Superior temporal gyrus (tissue), 1 donor: ENCODE measurements at regions not wholly inside any gene's neighbourhood (a gene's known extent, or its start where the extent isn't known, plus 50 kb on each side); places are given as distances from the start of the nearest gene placed in this dataset.

Experiments used
- DNase-seq: peaks from one replicate; pipeline ENCODE4 v3.0.0-alpha.2; 2016; ENCODE audit errors: extremely low spot score

GRCh38 chr12:28601570-28602058, 411.4 kb downstream of the CCDC91 start:
- no peak for DNase-seq

DNA sequence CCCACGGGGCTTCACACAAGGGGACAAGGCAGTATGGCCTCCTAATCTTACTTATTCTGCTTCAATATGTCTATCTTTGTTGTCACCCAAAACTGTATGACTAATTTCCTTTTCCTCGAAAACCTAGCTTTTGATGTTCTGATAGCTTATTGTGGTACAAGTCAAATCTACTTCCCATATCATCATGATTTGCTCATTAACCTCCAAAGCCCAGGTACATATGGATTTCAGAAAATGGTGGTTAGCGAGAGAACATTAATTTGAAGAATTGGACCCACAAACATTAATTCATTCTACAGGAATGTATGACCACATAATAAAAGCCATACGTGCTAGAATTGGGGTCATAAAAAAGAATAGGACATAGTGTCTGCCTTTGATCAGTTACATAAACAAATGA, 412.5 kb downstream of the CCDC91 start:
- DNase-seq, result no peak

DNA sequence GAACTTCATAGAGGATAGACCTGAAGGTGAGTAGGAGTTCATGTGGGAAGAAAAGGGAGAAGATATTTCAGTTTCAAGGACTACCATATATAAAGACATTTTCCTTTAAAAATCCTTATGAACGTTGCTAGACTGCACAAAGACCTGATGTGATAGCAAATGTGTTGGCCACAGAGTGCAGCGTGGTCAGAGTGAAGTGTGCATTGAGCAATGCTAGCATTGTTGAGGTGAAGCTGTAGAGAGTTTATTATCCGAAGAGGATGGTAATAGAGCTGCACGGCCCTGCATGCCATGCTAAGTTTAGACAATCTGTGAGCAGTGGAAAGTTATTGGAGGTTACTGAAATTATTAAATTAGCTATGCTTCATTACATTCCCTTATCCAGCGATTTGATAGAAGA, 413.0 kb downstream of the CCDC91 start:
- DNase-seq, result no peak

DNA sequence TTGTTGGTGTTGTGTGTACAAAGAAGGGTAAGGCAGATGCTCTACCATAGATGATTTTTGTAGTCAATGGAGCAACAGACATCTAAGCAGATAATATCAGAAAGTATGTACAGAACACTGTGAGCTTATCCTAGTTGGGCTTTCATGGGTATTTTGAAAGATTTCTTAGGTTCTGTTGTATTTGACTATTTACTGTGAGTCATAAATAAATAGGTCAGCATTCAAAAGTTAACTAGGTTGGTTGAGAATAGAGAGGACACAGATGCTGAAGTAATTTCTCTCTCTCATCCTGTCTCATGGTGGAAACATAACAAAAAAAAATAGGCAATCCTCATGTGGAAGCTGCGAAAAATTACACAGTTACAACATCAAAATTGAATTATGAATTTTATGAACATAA, 413.5 kb downstream of the CCDC91 start:
- DNase-seq, result no peak

DNA sequence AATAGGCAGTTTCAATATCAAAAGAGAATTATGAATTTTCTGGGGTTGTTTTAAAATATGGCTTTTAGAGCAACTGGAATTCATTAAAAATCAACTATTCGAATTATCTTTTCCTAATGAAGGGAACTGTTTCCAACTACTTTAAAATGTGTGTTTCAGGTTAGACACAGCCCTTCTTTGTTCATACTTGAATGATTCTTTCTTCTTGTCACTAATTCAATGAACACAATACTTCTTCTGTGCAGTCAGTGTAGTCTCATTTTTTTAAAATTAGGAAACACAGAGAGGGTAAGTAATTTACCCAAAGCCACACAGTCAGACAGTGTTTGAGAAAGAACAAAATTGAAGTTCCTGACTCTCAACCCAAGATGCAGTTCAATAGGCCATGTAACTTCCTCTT, 414.0 kb downstream of the CCDC91 start:
- no peak for DNase-seq

DNA sequence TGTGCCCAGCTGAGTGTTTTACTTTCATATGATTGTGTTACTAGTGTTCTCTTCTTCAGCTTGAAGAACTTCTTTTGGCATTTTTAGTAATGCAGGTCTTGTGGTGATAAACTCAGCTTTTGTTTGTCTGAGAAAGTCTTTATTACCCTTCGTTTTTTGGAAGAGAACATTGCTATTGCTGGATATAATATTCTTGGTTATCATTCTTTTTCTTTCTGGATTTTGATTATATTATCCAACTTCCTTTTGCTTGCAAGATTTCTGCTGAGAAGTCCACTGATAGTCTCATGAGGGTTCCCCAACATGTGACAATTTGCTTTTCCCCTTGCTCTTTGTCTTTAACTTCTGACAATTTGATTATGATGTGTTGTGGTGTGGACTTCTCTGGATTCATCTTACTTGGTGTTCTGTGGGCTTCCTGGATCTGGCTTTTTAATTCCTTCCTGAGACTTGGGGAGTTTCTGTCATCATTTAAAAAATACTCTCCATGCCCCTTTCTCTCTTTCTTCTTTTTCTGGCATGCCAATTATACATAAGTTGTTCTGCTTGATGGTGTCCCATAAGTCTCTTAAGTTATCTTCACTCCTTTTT, 416.8 kb downstream of the CCDC91 start:
- DNase-seq, result no peak

DNA sequence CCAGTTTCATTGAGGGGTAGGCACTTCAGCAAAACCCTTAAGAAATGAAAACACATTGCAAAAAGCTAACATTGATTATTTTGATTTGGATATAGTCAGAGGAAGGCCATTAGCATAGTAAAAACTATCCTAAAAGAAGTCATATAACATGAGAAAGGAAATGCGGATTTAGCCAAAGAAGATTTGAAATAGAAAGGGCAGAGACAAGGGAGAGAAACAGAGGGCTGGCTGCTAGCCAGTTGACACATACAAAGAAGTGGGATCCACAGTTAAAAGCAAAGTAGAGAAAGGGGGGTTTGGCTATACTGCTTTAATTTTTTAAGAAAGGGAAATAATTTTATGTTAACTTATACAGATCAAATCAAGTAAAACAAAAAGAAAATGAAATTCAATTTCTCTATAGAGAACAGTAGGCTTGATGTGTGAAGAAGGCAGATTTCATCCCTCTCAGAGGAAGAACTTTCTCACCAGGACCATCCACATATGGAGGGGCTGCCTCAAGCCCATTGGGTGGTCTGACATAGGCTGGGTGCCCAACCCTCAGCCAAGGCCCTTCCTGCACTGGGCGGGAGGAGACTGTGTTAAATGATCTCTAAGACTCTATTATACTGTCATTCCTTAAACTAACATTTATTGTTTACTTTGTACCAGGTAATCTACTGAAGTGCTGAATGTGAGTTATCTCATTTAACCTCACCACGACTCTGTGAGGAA, 420.3 kb downstream of the CCDC91 start:
- no peak for DNase-seq

DNA sequence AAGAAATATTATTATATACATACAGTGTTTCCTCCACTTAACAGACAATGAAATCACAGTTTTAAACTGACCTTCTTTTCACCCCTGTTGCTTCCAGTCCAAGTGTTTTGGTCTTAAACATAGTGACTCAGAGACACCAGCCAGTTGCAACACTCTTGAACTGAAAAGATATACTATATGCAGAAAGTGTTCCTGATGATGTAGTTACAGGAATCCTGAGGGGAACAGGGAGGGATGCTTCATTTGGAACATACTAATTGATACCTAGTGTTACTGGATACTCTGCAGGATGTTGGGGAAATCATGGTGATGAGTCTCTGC, 420.8 kb downstream of the CCDC91 start:
- no peak for DNase-seq

GRCh38 chr12:28611449-28611848, 421.2 kb downstream of the CCDC91 start:
- DNase-seq, result no peak

GRCh38 chr12:28618171-28618570, 427.9 kb downstream of the CCDC91 start:
- DNase-seq, result no peak

- DNase-seq, result no peak
Measured at GRCh38 chr12:28618772-28619171, 428.5 kb downstream of the CCDC91 start.

DNA sequence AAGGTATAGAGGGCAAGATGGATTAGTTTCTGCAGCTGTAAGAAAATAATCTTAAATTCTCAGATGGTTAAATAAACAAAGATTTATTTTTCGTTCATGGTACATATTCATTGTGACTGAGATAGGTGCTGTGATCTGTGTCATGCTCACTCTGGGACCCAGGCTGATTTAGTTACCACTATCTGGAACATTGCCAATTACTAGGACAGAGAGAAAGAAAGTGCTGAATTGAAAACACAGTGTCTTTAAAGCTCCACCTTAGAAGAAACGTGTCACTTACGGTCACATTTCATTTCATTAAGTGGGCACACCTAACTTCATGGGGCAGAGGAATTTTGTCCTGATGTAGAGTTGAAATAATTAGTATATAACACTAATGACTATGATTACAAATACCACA, 430.0 kb downstream of the CCDC91 start:
- no peak for DNase-seq

GRCh38 chr12:28622406-28622805, 432.1 kb downstream of the CCDC91 start:
- no peak for DNase-seq

DNA sequence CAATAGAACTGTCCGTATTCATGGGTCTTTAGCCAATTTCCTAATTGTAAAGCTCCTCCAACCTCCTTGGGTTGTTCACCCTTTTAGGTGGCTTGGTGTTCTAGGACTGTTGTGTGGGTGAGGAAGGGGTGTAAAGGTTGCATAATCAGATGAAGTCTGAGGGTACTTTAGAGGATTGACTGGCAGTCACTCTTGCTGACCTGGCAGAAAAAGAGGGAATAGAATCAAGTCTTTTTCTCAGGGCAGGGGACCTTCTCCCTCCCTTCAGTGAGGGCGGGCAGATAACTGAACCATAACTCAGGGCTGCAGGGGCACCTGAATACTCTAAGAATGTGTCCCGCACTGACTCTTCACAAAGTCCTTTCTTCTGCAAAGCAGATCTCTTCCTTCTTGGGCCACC, 436.2 kb downstream of the CCDC91 start:
- no peak for DNase-seq

GRCh38 chr12:28629691-28630090, 439.4 kb downstream of the CCDC91 start:
- no peak for DNase-seq

GRCh38 chr12:28631831-28632230, 441.6 kb downstream of the CCDC91 start:
- DNase-seq, result no peak

GRCh38 chr12:28640519-28640918, 450.3 kb downstream of the CCDC91 start:
- no peak for DNase-seq

- no peak for DNase-seq
Measured at GRCh38 chr12:28645436-28645835, 455.2 kb downstream of the CCDC91 start.

DNA sequence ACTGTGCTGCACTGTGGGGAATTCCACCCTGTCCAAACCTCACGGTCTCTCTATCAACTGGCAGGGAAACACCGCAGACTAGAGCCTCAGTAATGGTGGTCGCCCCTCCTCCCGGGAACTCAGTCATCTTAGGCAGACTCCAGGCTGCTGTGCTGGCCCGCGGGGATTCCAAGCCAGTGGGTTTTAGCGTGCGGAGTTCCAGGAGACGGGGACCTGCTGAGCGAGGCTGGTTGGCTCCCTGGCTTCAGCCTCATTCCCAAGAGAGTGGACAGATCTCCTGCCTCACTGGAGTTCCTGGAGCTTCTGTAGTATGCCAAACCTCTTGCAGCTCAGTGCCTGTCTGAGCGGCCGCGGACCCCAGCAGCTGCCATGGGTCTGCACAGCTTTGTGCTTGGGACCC, 455.6 kb downstream of the CCDC91 start:
- DNase-seq, result no peak

DNA sequence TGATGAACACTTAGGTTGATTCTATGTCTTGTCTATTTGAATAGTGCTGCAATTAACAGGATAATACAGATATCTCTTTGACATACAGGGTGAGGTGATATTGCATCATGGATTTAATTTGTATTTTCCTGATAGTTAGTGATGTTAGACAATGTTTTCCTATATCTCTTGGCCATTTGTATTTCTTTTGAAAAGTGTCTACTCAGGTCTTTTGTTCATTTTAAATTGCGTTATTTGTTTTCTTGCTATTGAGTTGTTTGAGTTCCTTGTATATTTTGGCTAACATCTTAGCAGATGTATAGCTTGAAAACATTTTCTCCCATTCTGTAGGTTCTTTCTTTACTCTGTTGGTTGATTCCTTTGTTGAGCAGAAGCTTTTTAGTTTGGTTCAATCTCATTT, 460.6 kb downstream of the CCDC91 start:
- no peak for DNase-seq

GRCh38 chr12:28652239-28652638, 462.0 kb downstream of the CCDC91 start:
- DNase-seq, result no peak

GRCh38 chr12:28681980-28682379, 467.1 kb upstream of the FAR2 start:
- no peak for DNase-seq

- DNase-seq, result no peak
Measured at GRCh38 chr12:28683366-28683765, 465.7 kb upstream of the FAR2 start.
